Endothelial cell (in vitro differentiated cells): ENCODE measurements at regions not wholly inside any gene's neighbourhood (a gene's known extent, or its start where the extent isn't known, plus 50 kb on each side); places are given as distances from the start of the nearest gene placed in this dataset.

Experiments used
- DNase-seq: peaks from one replicate; pipeline ENCODE4 v3.0.0; 2021; ENCODE audit warnings: low spot score
- H3K27ac Mint-ChIP-seq: one replicate; pipeline ENCODE4 v1.8.0; 2021; ENCODE audit warnings: mixed read lengths, inconsistent platforms; ENCODE audit not compliant: unreplicated experiment
- H3K27me3 Mint-ChIP-seq: one replicate; pipeline ENCODE4 v1.8.0; 2021; ENCODE audit warnings: mild to moderate bottlenecking, moderate library complexity, mixed read lengths, inconsistent platforms; ENCODE audit not compliant: unreplicated experiment
- H3K36me3 Mint-ChIP-seq: one replicate; pipeline ENCODE4 v1.8.0; 2021; ENCODE audit warnings: mild to moderate bottlenecking, low read depth, mixed read lengths, inconsistent platforms; ENCODE audit not compliant: unreplicated experiment
- H3K4me1 Mint-ChIP-seq: one replicate; pipeline ENCODE4 v1.8.0; 2021; ENCODE audit warnings: mild to moderate bottlenecking, mixed read lengths, inconsistent platforms; ENCODE audit not compliant: unreplicated experiment
- H3K4me3 Mint-ChIP-seq: one replicate; pipeline ENCODE4 v1.8.0; 2021; ENCODE audit warnings: mild to moderate bottlenecking, mixed read lengths, inconsistent platforms; ENCODE audit not compliant: unreplicated experiment
- H3K9me3 Mint-ChIP-seq: one replicate; pipeline ENCODE4 v1.8.0; 2021; ENCODE audit warnings: mixed read lengths, inconsistent platforms; ENCODE audit not compliant: unreplicated experiment
- CTCF ChIP-seq: fragments of 200-600 bp; sonication (generic); IDR thresholded peaks from one replicate; pipeline ENCODE4 v1.5.0; 2021; ENCODE audit warnings: antibody characterized with exemption; ENCODE audit not compliant: unreplicated experiment

- no peak for TF ChIP-seq CTCF
- peaks cover 29% of the 10 kb centered on the region for H3K4me1 Mint-ChIP-seq
- peaks cover 5% of the 10 kb centered on the region for H3K36me3 Mint-ChIP-seq
- no peak overlapping the region for H3K4me3 Mint-ChIP-seq
- no peaks in the 10 kb centered on the region for H3K27me3 Mint-ChIP-seq
- DNase-seq = no peak
- H3K9me3 Mint-ChIP-seq = no peaks in the 10 kb centered on the region
- H3K27ac Mint-ChIP-seq = no peak overlapping the region
These were observed 207.5 kb upstream of the SAMSN1 start for GRCh38 chr21:14753466-14754258.

DNA sequence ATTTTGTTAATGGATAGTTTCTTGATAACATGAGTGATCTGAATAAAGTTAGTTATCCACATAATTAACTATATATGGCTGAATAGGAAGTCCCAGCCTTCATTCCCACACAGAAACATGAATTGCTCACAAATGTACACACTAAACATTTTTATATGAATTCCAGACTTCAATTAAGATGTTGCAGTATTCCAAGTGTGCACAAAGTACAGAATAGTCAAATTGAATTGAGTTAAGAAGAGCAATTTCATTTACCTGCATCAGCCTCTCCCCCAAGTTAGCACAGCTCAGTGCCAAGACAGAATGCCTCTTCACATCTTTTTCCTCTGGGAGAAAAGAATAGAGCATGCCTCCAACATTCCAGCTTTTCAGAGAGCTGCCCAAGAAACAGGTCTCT, 207.0 kb upstream of the SAMSN1 start:
- Mint-ChIP-seq H3K27me3 (no peaks in the 10 kb centered on the region), H3K36me3 (peaks cover 5% of the 10 kb centered on the region), H3K4me1 (peaks cover 29% of the 10 kb centered on the region), H3K27ac (no peak overlapping the region), H3K4me3 (no peak overlapping the region), H3K9me3 (no peaks in the 10 kb centered on the region)
- no peak for TF ChIP-seq CTCF
- DNase-seq = no peak

GRCh38 chr21:14752345-14752909, 206.3 kb upstream of the SAMSN1 start:
- Mint-ChIP-seq H3K27ac (peak overlapping the region; percentile 27), H3K4me3 (no peak overlapping the region), H3K27me3 (no peaks in the 10 kb centered on the region), H3K4me1 (peaks cover 29% of the 10 kb centered on the region), H3K36me3 (peaks cover 5% of the 10 kb centered on the region), H3K9me3 (no peaks in the 10 kb centered on the region)
- DNase-seq = no peak
- TF ChIP-seq CTCF = no peak

DNA sequence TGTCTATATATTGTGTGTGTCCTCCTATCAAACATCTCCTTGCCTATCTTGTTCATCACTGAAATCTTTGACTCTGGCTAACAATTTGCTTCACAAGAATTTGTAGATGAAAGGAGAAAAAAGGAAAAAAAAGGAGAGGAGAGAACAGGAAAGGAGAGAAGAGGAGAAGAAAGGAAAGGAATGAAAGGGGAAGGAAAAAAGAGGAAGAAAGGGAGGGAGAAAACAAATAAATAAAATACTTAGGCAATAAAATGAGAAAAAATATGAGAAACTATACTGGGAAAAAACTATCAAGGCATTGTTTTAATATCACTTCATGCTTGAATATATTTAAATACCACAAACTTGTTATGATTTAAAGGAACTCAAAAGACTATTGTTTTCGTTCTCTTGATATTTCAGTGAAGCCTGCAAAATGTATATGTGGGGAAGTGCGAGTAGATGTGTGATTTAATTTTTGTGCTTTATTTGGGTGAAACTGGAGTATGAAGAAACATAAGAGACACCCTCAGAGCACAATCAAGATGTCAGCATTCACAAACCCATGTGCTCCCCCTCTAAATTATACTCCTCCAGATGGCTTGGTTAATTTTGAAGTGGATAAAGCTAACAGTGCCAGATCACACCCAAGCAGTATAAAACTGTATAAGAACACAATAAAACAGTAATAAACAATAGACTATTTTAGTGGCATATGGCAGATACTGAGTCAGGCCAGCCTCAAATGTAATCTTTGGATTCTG, 205.7 kb upstream of the SAMSN1 start:
- peak overlapping the region; percentile 27 for H3K27ac Mint-ChIP-seq
- H3K4me1 Mint-ChIP-seq = peaks cover 29% of the 10 kb centered on the region
- no peak overlapping the region for H3K4me3 Mint-ChIP-seq
- DNase-seq = no peak
- H3K9me3 Mint-ChIP-seq = no peaks in the 10 kb centered on the region
- no peak for TF ChIP-seq CTCF
- H3K27me3 Mint-ChIP-seq = no peaks in the 10 kb centered on the region
- peaks cover 5% of the 10 kb centered on the region for H3K36me3 Mint-ChIP-seq

DNA sequence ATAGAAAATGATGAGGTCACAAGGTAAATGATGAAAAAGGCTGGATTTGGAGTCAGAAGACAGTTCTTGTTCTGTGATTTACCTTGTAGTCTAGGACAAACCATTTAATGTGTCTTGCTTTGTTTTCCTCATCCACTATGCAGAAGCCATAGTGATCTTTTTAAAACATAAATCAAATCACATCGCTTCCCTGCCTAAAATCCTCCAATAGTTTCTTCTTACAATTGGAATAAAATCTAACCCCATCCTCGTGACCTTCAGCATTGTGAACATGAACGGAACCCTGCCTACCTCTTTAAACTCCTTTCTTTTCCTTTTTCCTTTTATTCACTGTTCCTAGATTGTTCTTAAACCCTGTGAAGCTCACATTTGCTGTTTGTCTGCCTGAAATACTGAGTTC, 204.9 kb upstream of the SAMSN1 start:
- H3K27ac Mint-ChIP-seq = peak overlapping the region; percentile 38

More for the DNA sequence above, 204.9 kb upstream of the SAMSN1 start:
- Mint-ChIP-seq H3K36me3 (peaks cover 5% of the 10 kb centered on the region), H3K4me3 (no peak overlapping the region), H3K4me1 (peaks cover 29% of the 10 kb centered on the region), H3K27me3 (no peaks in the 10 kb centered on the region), H3K9me3 (no peaks in the 10 kb centered on the region)
- TF ChIP-seq CTCF = no peak
- DNase-seq = no peak
